ENCODE measurements at regions not wholly inside any gene's neighbourhood (a gene's known extent, or its start where the extent isn't known, plus 50 kb on each side); places are given as distances from the start of the nearest gene placed in this dataset.
A peak's percentile ranks its signal among the peaks of the same experiment; 100 is the strongest.

- TF ChIP-seq CTCF (IDR thresholded peaks at IDR 0.05), result no peak
- TF ChIP-seq SIN3A (IDR thresholded peaks at IDR 0.05; ENCODE audit: borderline replicate concordance, low read depth, low read length), result no peak
- no peak for TF ChIP-seq MAX (IDR thresholded peaks at IDR 0.05; ENCODE audit: low read depth)
- 0 out of 2 replicates have a peak, but pooled peaks have one; percentile 9 for TF ChIP-seq TEAD4 (IDR thresholded peaks at IDR 0.05; ENCODE audit: borderline replicate concordance, insufficient read depth)
- no peak; a peak in 1 of 4 replicates for TF ChIP-seq EP300 (IDR thresholded peaks at IDR 0.05; ENCODE audit: borderline replicate concordance in 1 of 2, low read depth in 1 of 2, low read length in 1 of 2)
- TF ChIP-seq POLR2AphosphoS5 (IDR thresholded peaks at IDR 0.05; ENCODE audit: low read depth, low read length), result no peak
- no peak for TF ChIP-seq EZH2phosphoT487 (IDR thresholded peaks at IDR 0.05; ENCODE audit: borderline replicate concordance, low read depth)
- TF ChIP-seq MXI1 (IDR thresholded peaks at IDR 0.05; ENCODE audit: low read depth, low read length), result no peak
- TF ChIP-seq IRF3 (IDR thresholded peaks at IDR 0.05; ENCODE audit: low read depth, low read length), result no peak
- no peak for TF ChIP-seq RFX5 (IDR thresholded peaks at IDR 0.05; ENCODE audit: low read length)
- no peak for TF ChIP-seq RAD21 (IDR thresholded peaks at IDR 0.05; ENCODE audit: low read length)
- peak; percentile 28; the same call in 1 of the 2 replicates for TF ChIP-seq TCF12 (IDR thresholded peaks at IDR 0.05)
- TF ChIP-seq GABPA (IDR thresholded peaks at IDR 0.05; ENCODE audit: low read depth), result no peak
These were observed 74.3 kb upstream of the CAPZB start for GRCh38 chr1:19559641-19560040.
